ENCODE measurements at regions not wholly inside any gene's neighbourhood (a gene's known extent, or its start where the extent isn't known, plus 50 kb on each side); places are given as distances from the start of the nearest gene placed in this dataset.

- TF ChIP-seq, protein P1, sequence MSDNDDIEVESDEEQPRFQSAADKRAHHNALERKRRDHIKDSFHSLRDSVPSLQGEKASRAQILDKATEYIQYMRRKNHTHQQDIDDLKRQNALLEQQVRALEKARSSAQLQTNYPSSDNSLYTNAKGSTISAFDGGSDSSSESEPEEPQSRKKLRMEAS (IDR thresholded peaks at IDR 0.05) = no peak
- no peak for TF ChIP-seq POLR2A (IDR thresholded peaks at IDR 0.05; ENCODE audit: control extremely low read depth in 1 of 2, low read depth in 2 of 2, low read length in 2 of 2)
- TF ChIP-seq, protein P2, sequence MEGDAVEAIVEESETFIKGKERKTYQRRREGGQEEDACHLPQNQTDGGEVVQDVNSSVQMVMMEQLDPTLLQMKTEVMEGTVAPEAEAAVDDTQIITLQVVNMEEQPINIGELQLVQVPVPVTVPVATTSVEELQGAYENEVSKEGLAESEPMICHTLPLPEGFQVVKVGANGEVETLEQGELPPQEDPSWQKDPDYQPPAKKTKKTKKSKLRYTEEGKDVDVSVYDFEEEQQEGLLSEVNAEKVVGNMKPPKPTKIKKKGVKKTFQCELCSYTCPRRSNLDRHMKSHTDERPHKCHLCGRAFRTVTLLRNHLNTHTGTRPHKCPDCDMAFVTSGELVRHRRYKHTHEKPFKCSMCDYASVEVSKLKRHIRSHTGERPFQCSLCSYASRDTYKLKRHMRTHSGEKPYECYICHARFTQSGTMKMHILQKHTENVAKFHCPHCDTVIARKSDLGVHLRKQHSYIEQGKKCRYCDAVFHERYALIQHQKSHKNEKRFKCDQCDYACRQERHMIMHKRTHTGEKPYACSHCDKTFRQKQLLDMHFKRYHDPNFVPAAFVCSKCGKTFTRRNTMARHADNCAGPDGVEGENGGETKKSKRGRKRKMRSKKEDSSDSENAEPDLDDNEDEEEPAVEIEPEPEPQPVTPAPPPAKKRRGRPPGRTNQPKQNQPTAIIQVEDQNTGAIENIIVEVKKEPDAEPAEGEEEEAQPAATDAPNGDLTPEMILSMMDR (IDR thresholded peaks at IDR 0.05; ENCODE audit: control extremely low read depth in 1 of 3, insufficient read depth in 1 of 3, low read depth in 1 of 3, low read length in 3 of 3) = no peak
- no peak for TF ChIP-seq RFX5 (IDR thresholded peaks at IDR 0.05; ENCODE audit: borderline replicate concordance, low read depth, low read length)
- no peak for TF ChIP-seq SP1 (IDR thresholded peaks at IDR 0.05; ENCODE audit: low read depth, low read length)
- TF ChIP-seq TAF1 (IDR thresholded peaks at IDR 0.05; ENCODE audit: low read depth, low read length) = no peak
- TF ChIP-seq TCF12 (IDR thresholded peaks at IDR 0.05; ENCODE audit: low read depth, low read length) = no peak
- no peak for TF ChIP-seq CHD1 (IDR thresholded peaks at IDR 0.05; ENCODE audit: low read depth, low read length)
- no peak for TF ChIP-seq SIRT6 (IDR thresholded peaks at IDR 0.05; ENCODE audit: low read length)
- TF ChIP-seq CEBPB (IDR thresholded peaks at IDR 0.05; ENCODE audit: low read depth, low read length) = no peak
- TF ChIP-seq POLR2AphosphoS5 (IDR thresholded peaks at IDR 0.05; ENCODE audit: low read depth, low read length) = no peak
- TF ChIP-seq TBP (IDR thresholded peaks at IDR 0.05; ENCODE audit: low read depth, low read length) = no peak
- no peak for TF ChIP-seq GABPA (IDR thresholded peaks at IDR 0.05; ENCODE audit: borderline replicate concordance, insufficient read depth, low read length)
- no peak for TF ChIP-seq ZNF274 (IDR thresholded peaks at IDR 0.05; ENCODE audit: borderline replicate concordance, extremely low read depth, low read length)
Measured at GRCh38 chr13:44760434-44760833, 184.3 kb upstream of the TSC22D1 start.
